ENCODE measurements at regions not wholly inside any gene's neighbourhood (a gene's known extent, or its start where the extent isn't known, plus 50 kb on each side); places are given as distances from the start of the nearest gene placed in this dataset.

DNA sequence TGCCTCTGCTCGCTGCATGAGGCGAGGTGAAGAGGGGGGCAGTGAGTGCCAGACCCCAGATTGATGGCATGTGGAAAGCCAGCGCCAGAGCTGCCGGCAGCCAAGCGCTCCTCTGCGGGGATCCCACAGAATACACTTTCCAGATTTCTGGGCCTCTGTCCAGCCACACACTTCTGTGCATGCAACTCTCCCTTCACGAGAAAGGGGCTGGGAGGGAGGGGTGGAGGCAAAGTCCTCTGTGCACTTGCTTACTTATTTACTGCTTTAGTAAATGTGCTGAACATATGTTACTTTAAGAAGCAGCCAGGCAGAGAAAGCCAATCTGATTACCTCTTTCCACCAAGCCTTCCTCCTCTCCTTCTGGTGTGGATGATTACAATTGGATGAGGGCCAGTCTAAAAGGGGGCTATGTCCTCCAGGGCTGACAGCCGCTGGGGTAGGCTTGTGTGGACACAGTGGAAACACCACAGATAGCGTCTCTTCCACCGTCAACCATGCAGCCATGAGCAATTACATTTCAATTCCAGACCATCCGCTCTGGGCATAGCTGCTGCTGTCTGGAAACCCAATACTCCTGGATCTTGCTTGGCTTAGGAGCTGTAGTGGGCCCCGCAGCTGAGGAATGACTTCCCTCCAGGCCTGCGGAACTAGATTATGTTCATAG, 322.8 kb upstream of the ANKRD30A start:
- TF ChIP-seq EZH2phosphoT487 (IDR thresholded peaks at IDR 0.05; ENCODE audit: borderline replicate concordance) (no peak), CTCF (conservative IDR thresholded peaks at IDR 0.05; ENCODE audit: low read length) (no peak)

Data from Loucy (cell line).